HG03442 (cell line): ENCODE measurements at regions not wholly inside any gene's neighbourhood (a gene's known extent, or its start where the extent isn't known, plus 50 kb on each side); places are given as distances from the start of the nearest gene placed in this dataset.

Experiments
- ATAC-seq: cut with Tn5 transposase; IDR thresholded peaks from one replicate; pipeline ENCODE4 v1.9.1; 2021; ENCODE audit warnings: mild to moderate bottlenecking, moderate library complexity; ENCODE audit not compliant: unreplicated experiment

DNA sequence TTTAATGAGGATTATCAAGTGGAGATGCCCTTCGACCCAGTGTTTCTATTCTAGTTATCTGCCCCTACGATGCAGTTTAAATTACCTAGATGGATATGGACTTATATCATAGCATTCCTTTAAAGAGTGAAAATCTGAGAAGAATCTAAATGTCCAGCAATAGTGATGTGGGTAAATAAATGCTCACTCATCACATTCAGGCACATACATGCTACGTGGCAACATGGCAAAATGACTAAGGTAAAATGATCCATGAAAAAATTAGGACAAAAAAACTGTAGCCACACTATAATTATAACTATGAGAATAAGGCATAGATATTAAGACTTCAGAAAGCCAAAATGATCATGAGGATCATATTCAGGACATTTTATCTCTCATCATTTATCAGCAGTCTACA lies 82.4 kb upstream of the PDE1C start:
- no peak for ATAC-seq

- no peak for ATAC-seq
Observed at GRCh38 chr7:32150589-32150988, 80.4 kb upstream of the PDE1C start.

DNA sequence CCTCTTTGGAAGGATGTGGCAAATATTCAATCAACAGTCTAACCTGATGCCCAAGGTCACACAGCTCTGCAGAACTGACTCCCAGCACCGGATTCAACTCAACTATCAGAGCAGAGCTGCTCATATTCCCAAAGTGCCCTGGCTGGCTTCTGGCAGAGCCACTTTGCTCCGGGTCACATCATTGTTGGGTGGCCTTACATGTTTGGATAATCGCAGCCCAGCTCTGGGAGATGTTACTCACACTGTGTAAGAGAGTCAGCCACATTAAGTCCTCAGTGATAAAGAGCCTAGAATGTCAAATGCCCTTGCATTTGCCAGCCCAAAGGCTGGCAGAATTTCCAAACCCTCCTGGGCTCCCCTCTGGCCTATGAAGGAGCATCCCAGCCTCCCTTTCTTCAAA lies 79.8 kb upstream of the PDE1C start:
- ATAC-seq = no peak

DNA sequence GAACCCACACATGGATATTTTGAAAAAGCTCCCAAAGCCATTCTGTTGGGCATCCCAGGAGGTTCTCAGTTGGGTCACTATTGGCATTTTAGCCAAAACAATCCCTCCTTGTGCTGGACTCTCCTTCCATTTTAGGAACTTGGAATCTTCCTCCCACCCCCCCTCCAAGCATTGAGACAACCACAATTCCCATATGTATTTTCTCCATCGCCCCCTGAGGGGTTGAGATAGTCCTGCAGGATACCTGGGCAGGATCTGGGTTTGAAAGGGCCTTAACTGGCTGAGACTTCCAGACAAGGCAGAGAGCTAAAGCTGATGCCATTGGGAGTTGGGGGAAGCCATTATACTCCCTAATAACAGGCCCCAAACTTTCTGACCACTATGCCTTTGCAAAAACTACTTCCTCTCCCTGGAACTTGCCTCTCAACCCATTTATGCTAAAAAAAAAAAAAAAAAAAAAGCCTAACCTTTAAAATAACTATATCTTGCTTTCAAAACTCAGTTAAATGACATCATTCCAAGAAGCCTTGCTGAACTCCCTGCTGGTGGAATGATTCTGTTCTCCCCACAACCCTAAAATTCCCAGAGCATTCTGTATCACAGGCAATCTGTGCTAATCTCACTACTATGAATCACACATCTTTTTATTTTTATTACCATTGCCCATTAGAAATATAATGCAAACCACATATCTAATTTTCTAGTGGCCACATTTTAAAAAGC lies 77.5 kb upstream of the PDE1C start:
- ATAC-seq = no peak

DNA sequence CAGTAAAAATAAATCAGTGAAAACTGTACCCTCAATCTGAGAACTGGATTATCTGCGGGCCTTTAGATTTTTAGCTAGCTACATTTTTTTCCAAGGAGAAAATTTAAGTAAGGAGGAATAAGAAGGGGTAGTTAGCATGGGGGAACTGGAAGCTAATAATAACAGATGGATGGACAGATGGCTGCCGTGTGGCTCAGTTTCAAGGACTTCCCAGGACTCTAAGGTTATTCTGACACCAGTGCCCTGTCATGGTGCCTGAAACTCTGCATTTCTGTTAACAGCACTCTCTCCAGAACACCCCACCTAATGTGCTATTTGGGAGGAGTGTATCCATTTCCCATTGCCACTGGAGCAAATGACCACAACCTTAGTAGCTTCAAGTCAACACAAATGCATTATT lies 75.7 kb upstream of the PDE1C start:
- ATAC-seq = no peak

DNA sequence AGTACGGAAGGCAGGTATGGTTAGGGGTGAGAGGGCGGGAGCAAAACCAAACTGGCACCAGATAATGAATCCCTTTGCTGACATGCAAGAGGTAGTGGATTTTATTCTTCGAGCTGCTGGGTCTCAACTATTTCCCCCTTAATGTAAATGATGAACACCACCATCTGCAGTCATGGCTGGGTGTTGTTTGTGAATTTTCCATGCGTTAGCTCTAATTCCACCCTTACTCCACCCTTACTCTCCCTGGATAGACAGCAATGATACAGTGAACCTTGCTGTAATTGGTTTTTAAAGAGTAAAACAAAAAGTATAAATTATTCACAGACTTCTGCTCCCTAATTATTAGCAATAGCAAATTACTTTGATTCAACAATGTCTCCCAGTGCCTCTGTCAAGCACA lies 74.5 kb upstream of the PDE1C start:
- ATAC-seq = no peak

DNA sequence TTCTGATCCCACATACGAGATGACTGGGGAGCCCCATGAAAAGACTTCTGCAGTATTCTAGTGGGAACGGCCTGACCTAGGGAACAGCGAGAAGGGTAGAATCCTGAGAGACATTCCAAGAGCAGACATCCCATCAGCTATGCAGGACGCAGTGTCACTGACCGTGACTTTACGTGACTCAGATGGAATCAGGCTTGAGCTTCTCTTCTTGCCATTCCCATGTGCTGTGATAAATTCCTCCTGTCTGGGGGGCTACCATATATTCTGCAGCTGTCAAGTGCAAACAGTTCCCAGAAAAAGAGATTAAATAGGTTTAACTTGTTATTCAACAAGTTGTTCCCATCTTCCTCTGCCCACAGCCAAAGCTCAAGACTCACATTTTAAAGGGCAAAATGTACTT lies 73.1 kb upstream of the PDE1C start:
- ATAC-seq = no peak

DNA sequence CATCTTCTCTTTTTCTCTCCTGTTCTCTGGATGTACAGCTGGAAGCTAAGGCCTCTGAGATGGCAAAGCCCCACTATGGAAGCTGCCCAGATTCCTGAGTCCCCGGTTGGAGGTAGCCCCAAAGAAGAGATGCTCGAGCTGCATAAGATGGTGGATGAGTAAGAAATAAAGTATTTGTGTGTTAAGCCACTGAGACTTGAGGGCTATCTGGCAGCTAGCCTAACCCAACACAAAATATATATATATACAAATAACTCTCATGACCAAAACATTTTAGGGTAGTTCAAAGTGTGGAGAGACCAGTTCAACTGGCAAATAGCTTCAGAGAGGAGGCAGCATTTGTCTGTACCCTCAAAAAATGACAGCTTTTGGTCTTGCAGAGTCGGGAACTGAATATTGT lies 72.4 kb upstream of the PDE1C start:
- ATAC-seq = no peak

DNA sequence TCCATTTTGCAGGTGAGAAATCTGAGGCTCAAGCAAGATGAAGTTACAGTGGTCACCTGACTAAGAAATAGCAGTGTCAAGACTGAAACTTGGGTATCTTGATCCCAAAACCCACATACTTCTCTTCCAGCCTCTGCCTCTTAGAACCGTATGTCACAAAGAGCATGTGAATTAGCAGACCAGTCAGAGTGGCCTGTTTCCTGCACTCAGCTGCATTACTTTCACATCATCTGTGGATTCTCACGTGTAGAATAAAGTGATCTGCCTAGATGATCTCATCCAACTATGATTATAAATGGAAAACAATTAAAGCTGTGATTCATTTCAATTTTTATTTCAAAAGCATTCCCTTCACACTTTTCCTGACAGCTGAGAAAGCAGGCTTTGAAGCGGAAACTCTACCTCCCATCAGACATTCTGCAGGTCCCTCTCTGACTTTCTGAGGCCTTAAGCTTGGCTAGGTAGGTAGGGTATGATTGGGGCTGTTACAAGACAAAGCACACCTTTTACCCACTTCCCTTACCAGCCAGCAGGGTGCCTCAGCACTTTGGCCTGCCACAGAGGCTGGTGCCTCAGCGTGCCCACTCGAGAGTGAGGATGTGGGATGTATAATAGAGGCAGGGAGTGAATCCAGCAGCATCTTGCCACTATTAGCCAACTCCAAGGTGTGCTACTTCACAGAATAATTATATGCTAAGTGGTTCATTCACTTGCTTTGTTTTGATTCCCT lies 70.2 kb upstream of the PDE1C start:
- no peak for ATAC-seq

DNA sequence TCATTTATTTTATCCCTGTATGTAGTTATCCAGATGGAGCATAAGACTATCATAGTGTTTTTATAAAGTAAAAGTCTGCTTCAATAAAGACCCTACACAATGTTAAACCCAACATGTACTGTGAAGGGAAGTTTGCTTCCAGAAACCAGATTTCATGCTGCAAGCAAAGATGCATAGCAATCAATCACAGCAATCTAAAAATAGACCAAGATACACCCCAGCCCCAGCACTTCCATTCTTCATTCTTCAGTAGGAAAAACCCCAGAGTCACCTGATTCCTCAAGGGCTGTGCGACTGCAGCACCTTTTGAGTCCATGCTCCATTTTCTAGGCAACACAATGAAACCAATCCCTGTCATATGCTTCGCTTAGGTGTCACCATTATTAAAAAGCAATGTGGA lies 66.9 kb upstream of the PDE1C start:
- no peak for ATAC-seq

DNA sequence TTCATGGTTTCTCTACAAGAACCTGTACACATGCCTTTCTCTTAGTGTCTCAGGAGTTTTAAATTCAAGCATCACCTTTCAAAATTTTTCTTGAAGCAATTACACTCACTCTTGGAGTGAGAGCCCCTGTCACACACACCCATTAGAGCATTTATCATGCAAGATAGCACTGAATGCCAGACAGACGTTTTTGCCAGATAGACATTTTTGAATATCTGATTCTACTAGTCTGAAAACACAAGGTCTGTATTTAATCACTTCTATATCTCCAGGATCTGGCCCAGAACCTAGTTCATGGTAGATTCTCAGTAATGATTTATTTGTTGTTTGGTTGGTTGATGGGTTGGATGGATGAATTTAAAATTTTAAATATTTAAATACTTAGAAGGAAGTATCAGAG lies 60.9 kb upstream of the PDE1C start:
- ATAC-seq = no peak

DNA sequence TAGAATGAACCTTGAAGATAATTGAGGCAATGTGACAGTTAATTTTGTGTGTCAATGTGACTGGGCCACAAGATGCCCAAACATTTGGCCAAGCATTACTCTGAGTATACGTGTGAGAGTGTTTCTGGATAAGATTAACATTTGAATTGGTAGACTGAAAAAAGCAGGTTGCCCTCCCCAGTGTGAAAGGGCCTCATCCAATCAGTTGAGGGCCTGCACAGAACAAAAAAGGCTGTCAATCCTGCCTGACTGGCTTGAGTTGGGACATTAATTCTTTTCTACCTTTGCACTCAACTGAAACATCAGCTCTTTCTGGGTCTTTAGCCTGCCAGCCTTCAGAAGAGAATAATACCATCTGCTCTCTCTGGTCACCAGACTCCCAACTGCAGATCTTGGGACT lies 56.6 kb upstream of the PDE1C start:
- ATAC-seq = no peak
